ENCODE measurements at regions not wholly inside any gene's neighbourhood (a gene's known extent, or its start where the extent isn't known, plus 50 kb on each side); places are given as distances from the start of the nearest gene placed in this dataset.
A peak's percentile ranks its signal among the peaks of the same experiment; 100 is the strongest.

DNA sequence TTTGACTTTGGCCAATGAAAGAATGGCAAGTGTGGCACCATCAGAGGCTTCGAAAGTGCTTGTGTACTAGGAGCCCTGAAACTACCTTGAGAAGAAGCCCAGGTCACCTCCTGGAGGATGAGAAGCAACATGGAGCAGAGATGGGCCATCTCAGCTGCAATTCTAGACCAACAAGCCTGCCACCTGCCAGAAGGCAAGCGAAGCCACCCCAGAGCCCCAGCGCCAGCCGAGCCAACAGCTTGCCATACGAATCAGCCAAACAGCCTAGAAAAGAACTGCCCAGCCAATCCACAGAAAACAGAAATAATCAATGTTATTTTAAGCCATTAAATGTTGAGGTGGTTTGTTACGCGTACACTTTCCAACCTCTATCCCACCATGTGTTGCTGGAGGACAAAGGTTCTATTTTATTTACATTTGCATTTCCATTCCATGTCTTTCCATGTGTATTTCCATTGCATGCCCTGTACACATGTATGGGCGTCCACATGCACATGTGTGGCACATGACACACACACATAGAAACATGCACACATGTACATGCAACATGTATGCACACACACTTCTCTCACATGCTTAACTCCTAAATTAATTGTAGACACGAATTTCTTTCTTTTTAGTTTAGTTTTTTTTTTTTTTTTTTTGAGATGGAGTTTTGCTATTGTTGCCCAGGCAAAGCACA lies 144.3 kb upstream of the TNRC6C start:
- no peak for DNase-seq (ENCODE audit: low spot score)

GRCh38 chr17:77815127-77815905 lies 143.2 kb upstream of the TNRC6C start:
- DNase-seq (ENCODE audit: low spot score) (no peak), ATAC-seq (no peak)

More for the DNA sequence above, 144.3 kb upstream of the TNRC6C start:
- ATAC-seq, result no peak

- ATAC-seq (no peak), DNase-seq (ENCODE audit: low spot score) (no peak)
Measured at GRCh38 chr17:77817953-77818352, 140.6 kb upstream of the TNRC6C start.

GRCh38 chr17:77819497-77819896 lies 139.0 kb upstream of the TNRC6C start:
- ATAC-seq, result no peak
- no peak for DNase-seq (ENCODE audit: low spot score)

DNA sequence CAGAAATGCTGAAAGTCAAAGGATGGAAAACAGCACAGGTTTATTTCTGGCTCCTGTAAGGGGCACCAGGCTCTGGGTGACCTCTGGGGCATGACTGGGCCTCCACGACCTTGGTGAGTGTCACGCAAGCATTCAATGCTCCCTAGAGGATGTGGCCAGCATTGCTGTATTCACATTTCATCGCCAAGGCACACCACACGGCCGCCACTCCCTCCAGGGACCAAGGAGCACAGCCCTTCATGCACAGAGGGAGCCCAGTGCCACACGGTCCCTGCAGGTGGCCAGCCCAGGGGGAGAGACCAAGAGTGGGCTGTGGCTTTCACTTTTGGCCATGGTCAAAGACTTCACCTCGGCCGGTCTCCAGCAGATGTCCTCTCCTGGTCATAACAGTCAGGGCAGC lies 137.4 kb upstream of the TNRC6C start:
- DNase-seq (ENCODE audit: low spot score) (no peak), ATAC-seq (peak; percentile 20)

DNA sequence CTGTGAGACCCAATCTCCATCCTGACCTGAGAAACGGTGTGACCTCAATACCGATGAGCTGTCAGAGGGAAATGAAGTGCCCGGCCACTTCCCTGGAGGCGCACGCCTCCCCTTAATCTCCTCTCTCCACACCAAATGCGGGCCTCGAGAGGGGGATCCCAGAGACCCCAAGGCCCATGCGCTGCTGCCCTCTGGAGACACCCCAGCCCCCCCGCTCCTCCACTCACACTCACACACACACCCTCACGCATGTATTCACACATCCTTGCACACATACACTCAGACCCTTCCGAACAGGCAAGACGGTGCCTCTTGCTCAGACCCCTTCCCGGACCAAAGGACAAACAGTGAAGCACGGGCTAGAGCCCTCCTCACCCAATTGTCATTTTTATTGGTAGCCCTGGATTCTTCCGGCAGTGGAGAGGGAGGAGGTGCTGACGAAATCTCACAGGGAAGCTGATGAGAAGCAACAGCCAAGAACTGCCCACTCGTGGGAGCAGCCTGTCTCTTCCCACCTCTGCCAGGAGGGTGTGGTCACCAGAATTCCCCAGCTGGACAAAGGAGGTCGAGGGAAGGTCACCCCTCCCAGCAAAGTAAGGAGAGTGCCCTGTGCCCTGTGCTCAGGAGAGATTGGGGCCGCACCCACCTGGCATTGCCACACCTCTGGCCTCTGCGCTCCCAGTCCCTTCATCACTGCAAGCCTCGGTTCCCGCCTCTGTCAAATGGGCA lies 136.0 kb upstream of the TNRC6C start:
- no peak for ATAC-seq
- no peak for DNase-seq (ENCODE audit: low spot score)

- ATAC-seq, result no peak
- no peak for DNase-seq (ENCODE audit: low spot score)
Measured at GRCh38 chr17:77824102-77824779, 134.3 kb upstream of the TNRC6C start.

DNA sequence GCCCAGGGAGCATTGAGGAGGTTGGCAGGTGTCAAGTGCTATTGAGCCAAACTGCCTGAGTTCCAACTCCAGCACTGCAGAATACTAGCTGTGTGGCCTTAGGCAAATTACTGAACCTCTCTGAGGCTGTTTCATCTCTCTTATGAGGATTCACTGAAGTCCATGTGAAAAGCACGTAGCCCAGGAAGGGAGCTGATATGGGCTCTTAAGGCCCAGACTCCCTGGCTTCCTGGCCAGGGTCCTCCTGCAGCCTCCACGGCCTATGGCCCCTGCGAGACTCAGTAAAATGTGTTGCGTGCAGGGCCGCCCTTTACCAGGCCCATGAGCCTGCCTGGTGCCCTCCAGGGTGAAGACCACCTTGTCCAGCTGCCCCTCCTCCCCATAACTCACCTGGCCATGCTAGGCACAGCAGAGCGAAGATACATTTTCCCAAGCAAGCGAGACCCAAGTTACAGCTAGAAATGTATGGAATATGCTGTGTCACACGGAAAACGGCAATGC lies 133.7 kb upstream of the TNRC6C start:
- no peak for ATAC-seq
- DNase-seq (ENCODE audit: low spot score), result no peak

GRCh38 chr17:77825621-77826020 lies 132.9 kb upstream of the TNRC6C start:
- DNase-seq (ENCODE audit: low spot score), result no peak
- ATAC-seq, result no peak

GRCh38 chr17:77826132-77826873 lies 132.2 kb upstream of the TNRC6C start:
- no peak for DNase-seq (ENCODE audit: low spot score)

DNA sequence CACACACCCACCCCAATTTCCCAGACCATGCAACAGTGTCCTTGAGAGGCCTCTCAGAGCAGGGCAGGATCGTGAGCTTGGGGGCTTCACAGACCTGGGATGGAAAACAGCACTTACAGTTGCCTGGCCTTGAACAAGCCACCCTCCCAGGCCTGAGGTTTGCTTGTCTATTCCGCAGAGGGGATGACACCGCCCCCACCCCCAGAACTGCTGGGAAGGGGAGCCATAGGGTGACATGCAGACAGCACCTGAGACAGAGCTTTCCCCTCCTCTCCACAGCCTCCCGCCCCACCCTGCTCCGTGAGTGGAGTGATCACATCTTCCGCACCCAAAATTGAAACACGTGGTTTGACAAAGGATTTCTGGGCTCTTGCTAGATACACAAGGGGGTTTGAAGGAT lies 131.5 kb upstream of the TNRC6C start:
- DNase-seq (ENCODE audit: low spot score), result no peak
- no peak for ATAC-seq

More at GRCh38 chr17:77826132-77826873, 132.2 kb upstream of the TNRC6C start:
- no peak for ATAC-seq

DNA sequence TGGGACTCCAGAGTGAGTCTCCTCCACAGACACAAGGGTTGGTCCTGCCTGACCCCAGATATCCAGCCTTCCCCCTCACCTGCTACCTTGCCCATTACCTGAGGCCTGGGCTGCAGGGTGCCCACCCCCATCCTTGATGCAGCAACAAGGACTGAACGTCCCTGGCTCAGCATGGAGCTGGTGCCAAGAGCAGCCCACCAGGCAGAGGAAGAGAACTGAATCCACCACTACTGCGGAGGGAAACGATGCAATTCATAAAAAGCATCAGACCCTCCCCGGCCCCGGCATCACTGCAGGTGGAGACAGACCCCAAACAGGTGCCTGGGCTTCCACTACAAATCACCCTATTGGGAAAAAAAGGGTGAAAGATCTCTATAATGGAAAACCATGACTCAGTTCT lies 131.0 kb upstream of the TNRC6C start:
- DNase-seq (ENCODE audit: low spot score) (no peak), ATAC-seq (no peak)

DNA sequence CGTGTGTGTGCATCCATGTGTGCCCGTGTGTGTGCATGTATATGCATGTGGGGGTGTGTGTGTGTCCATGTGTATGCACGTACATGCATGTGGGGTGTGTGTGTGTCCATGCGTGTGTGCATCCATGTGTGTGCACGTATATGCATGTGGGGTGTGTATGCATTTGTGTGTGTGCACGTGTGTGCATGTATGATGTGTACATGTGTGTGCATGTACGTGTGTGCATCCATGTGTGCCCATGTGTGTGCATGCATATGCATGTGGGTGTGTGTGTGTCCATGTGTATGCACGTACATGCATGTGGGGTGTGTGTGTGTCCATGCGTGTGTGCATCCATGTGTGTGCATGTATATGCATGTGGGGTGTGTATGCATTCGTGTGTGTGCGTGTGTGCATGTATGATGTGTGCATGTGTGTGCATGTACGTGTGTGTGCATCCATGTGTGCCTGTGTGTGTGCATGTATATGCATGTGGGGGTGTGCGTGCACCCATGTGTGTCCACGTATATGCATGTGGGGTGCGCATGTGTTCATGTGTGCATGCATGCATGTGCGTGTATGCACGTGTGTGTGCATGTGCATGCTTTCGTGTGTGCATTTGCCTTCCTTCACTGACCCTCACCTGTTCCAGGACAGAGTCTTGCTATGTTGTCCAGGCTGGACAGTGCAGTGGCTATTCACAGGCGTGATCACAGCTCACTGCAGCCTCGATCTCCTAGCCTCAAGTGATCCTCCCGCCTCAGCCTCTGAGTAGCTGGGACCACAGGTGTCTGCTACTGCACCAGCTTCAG lies 129.6 kb upstream of the TNRC6C start:
- DNase-seq (ENCODE audit: low spot score), result no peak

DNA sequence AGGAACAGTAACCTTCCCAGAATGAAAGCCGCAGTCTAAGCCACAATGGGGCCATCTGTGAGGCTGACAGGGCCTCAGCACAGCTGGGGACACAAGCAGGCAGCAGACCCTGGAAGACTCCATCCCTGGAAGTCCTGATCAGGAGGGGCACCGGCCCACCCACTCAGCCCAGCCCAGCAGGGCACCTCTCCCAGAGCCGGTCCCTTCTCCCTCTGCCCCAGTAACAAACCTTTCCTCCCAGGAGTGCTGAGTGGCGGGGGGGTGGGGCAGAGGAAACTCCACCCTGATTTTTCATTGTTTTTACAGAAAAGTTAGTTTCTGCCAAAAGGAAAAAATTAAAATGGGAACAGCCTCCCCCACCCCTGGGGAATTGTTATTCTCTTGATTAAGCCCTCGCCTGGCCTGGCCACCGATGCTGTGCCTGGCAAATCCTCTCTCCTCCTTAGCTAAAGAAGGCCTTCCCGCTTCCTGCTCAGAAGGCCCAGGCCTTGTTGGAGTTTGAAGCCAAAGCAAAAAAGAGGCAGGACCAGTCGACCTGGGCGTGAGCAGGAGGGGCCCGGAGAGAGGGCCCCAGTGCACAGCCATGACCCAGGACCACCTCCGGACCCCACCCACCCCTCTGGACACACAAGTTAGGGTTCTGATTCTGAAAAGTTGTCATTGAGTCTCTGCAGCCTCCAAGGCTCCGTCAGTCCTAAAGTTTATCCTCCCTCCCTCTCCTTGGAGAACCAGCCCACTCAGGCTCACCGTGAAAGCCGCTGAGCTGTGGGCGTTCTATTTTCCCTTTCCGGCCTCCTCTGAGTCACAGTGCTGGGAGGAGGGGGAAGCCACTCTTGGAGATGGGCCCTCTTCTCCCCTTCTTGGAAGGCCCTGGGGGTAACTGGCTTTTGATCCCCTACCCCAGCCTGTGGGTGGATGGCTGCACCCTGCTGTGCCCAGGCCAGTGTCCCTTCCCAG lies 128.4 kb upstream of the TNRC6C start:
- DNase-seq (ENCODE audit: low spot score) (no peak), ATAC-seq (peak; percentile 54)

More for the DNA sequence above, 129.6 kb upstream of the TNRC6C start:
- no peak for ATAC-seq

- ATAC-seq, result no peak
- DNase-seq (ENCODE audit: low spot score), result no peak
Measured at GRCh38 chr17:77830816-77831473, 127.6 kb upstream of the TNRC6C start.

DNA sequence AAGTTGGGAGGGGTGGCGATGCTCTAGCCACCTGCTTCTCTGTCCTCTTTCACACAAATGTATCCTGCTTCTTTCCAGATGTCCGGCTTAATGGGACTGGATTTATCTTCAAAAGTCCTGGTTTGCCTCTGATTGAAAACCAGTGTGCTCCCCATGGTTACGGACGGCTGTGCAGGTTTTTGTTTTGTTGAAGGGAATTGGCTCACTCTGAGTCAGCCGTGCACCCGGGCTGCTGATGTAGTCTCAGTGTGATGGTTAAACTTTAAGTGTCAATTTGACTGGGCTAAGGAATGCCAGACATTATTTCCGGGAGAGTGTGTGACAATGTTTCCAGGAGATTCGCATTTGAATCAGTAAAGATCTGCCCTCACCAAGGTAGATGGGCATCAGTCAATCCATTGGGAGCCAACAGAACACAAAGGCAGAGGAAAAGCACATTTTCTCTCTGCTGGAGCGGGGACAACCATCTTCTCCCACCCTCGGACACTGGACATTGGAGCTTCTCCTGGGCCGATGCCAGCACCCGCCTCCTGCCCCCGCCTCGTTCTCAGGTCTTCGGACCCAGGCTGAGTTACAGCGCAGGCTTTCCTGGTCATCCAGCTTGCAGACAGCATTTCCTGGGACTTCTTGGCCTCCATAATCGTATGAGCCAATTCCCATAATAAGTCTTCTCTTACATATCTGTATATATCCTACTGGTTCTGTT lies 126.9 kb upstream of the TNRC6C start:
- DNase-seq (ENCODE audit: low spot score) (no peak), ATAC-seq (no peak)

GRCh38 chr17:77832180-77832560 lies 126.3 kb upstream of the TNRC6C start:
- ATAC-seq (no peak), DNase-seq (ENCODE audit: low spot score) (no peak)
